DND-41 (cell line): ENCODE measurements at regions not wholly inside any gene's neighbourhood (a gene's known extent, or its start where the extent isn't known, plus 50 kb on each side); places are given as distances from the start of the nearest gene placed in this dataset.

Source experiments
- ATAC-seq: fragments of 200-7000 bp; cut with Tn5 transposase; 3 replicates; pipeline ENCODE4 v1.9.1; 2021; ENCODE audit warnings: low read depth; ENCODE audit not compliant: insufficient read depth
- DNase-seq: peaks from one replicate; pipeline ENCODE4 v3.0.0-alpha.2; 2020
- H2AFZ ChIP-seq: 2 replicates; pipeline ENCODE4 v1.6.0; 2012; ENCODE audit warnings: low read depth, low read length
- H3K27ac ChIP-seq: 2 replicates; pipeline ENCODE4 v1.5.1; 2012; ENCODE audit warnings: low read length, inconsistent platforms
- H3K27me3 ChIP-seq: fragments of 200-600 bp; sonication (generic); 2 replicates; pipeline ENCODE4 v1.6.0; 2012; ENCODE audit warnings: low read length, mild to moderate bottlenecking, inconsistent platforms; ENCODE audit not compliant: insufficient read depth, poor library complexity
- H3K36me3 ChIP-seq: 2 replicates; pipeline ENCODE4 v1.5.1; 2012; ENCODE audit warnings: low read length, inconsistent platforms; ENCODE audit not compliant: insufficient read depth
- H3K4me1 ChIP-seq: 2 replicates; pipeline ENCODE4 v1.5.1; 2012; ENCODE audit warnings: mild to moderate bottlenecking, low read length; ENCODE audit not compliant: insufficient read depth
- H3K4me2 ChIP-seq: 2 replicates; pipeline ENCODE4 v1.6.0; 2012; ENCODE audit warnings: mild to moderate bottlenecking, moderate library complexity, low read length, inconsistent platforms; ENCODE audit not compliant: insufficient read depth
- H3K4me3 ChIP-seq, 2 experiments: fragments of 200-600 bp in 1 of 2; shearing (Covaris generic) in 1 of 2; 2 replicates each; pipeline ENCODE4 v1.5.1; 2012 to 2016; ENCODE audit warnings: inconsistent platforms in 2 of 2, low read length in 2 of 2, mild to moderate bottlenecking in 2 of 2, low read depth in 1 of 2, moderate library complexity in 1 of 2
- H3K79me2 ChIP-seq: 2 replicates; pipeline ENCODE4 v1.6.0; 2012; ENCODE audit warnings: low read length, inconsistent platforms; ENCODE audit not compliant: insufficient read depth
- H3K9ac ChIP-seq: 2 replicates; pipeline ENCODE4 v1.6.0; 2012; ENCODE audit warnings: low read depth, mild to moderate bottlenecking, inconsistent platforms, low read length, moderate library complexity
- H3K9me3 ChIP-seq: 2 replicates; pipeline ENCODE4 v1.5.1; 2012; ENCODE audit warnings: low read length, moderate library complexity, mild to moderate bottlenecking, inconsistent platforms; ENCODE audit not compliant: insufficient read depth, severe bottlenecking
- H4K20me1 ChIP-seq: 2 replicates; pipeline ENCODE4 v1.6.0; 2012; ENCODE audit warnings: low read length; ENCODE audit not compliant: insufficient read depth
- CTCF ChIP-seq: IDR thresholded peaks from 2 replicates; pipeline ENCODE4 v1.5.1; 2012; ENCODE audit warnings: borderline replicate concordance, low read length, moderate library complexity, mild to moderate bottlenecking; ENCODE audit not compliant: poor library complexity, severe bottlenecking; ENCODE audit errors: extremely low read depth
- EZH2 ChIP-seq: IDR thresholded peaks from 3 replicates; pipeline ENCODE4 v1.6.1; 2012; ENCODE audit warnings: borderline replicate concordance, low read depth, mild to moderate bottlenecking, moderate library complexity, low read length, inconsistent platforms; ENCODE audit not compliant: severe bottlenecking

- no peak for DNase-seq
- Histone ChIP-seq H3K4me3 (no peak overlapping the region), H3K4me2 (no peak overlapping the region), H3K36me3 (no peaks in the 10 kb centered on the region), H2AFZ (no peak overlapping the region), H3K27ac (no peak overlapping the region), H3K27me3 (peaks cover 7% of the 10 kb centered on the region), H4K20me1 (no peaks in the 10 kb centered on the region), H3K9me3 (no peaks in the 10 kb centered on the region), H3K9ac (no peak overlapping the region), H3K4me1 (no peaks in the 10 kb centered on the region), H3K79me2 (no peaks in the 10 kb centered on the region)
- TF ChIP-seq CTCF: no peak
- no peak for TF ChIP-seq EZH2
- ATAC-seq: no peak
Observed at GRCh38 chr6:134814076-134814695, 135.7 kb downstream of the ALDH8A1 start.

GRCh38 chr6:134813146-134813545 is 136.8 kb downstream of the ALDH8A1 start:
- no peak overlapping the region for H3K27ac ChIP-seq
- no peak for TF ChIP-seq CTCF
- no peak for TF ChIP-seq EZH2
- DNase-seq (no peak), ATAC-seq (no peak)
- no peak overlapping the region for H3K4me3 ChIP-seq
- H3K4me2 ChIP-seq: no peak overlapping the region
- no peaks in the 10 kb centered on the region for H3K36me3 ChIP-seq
- H3K9ac ChIP-seq: no peak overlapping the region
- H3K9me3 ChIP-seq: no peaks in the 10 kb centered on the region
- H3K4me1 ChIP-seq: no peaks in the 10 kb centered on the region
- peaks cover 7% of the 10 kb centered on the region for H3K27me3 ChIP-seq
- no peak overlapping the region for H2AFZ ChIP-seq
- no peaks in the 10 kb centered on the region for H3K79me2 ChIP-seq
- H4K20me1 ChIP-seq: no peaks in the 10 kb centered on the region

- Histone ChIP-seq H3K27ac (no peak overlapping the region), H3K9ac (no peak overlapping the region), H3K27me3 (peaks cover 7% of the 10 kb centered on the region), H3K36me3 (no peaks in the 10 kb centered on the region), H3K4me1 (no peaks in the 10 kb centered on the region), H3K79me2 (no peaks in the 10 kb centered on the region), H4K20me1 (no peaks in the 10 kb centered on the region), H3K9me3 (no peaks in the 10 kb centered on the region), H2AFZ (no peak overlapping the region), H3K4me2 (no peak overlapping the region), H3K4me3 (no peak overlapping the region)
- DNase-seq (no peak), ATAC-seq (no peak)
- TF ChIP-seq CTCF: no peak
- no peak for TF ChIP-seq EZH2
Observed at GRCh38 chr6:134810402-134810801, 139.5 kb downstream of the ALDH8A1 start.

- no peak overlapping the region for H3K9ac ChIP-seq
- DNase-seq: no peak
- H3K9me3 ChIP-seq: no peaks in the 10 kb centered on the region
- no peaks in the 10 kb centered on the region for H3K4me1 ChIP-seq
- H3K27me3 ChIP-seq: peaks cover 7% of the 10 kb centered on the region
- no peak for ATAC-seq
- no peaks in the 10 kb centered on the region for H4K20me1 ChIP-seq
- no peak overlapping the region for H2AFZ ChIP-seq
- TF ChIP-seq EZH2 (no peak), CTCF (no peak)
- H3K36me3 ChIP-seq: no peaks in the 10 kb centered on the region
- no peaks in the 10 kb centered on the region for H3K79me2 ChIP-seq
- H3K27ac ChIP-seq: no peak overlapping the region
- no peak overlapping the region for H3K4me2 ChIP-seq
- H3K4me3 ChIP-seq: no peak overlapping the region
Observed at GRCh38 chr6:134809130-134809529, 140.8 kb downstream of the ALDH8A1 start.
